Suprapubic skin (tissue), 4 donors: ENCODE measurements at regions not wholly inside any gene's neighbourhood (a gene's known extent, or its start where the extent isn't known, plus 50 kb on each side); places are given as distances from the start of the nearest gene placed in this dataset.

Experiments
- DNase-seq, 2 donors: peaks; one replicate each; pipeline ENCODE4 v3.0.0-alpha.2; 2019; ENCODE audit warnings: low spot score in 2 of 2
- H3K27ac ChIP-seq: fragments of 200-600 bp; sonication (generic); one replicate; pipeline ENCODE4 v1.5.1; 2019
- H3K27me3 ChIP-seq: fragments of 200-600 bp; sonication (generic); one replicate; pipeline ENCODE4 v1.5.1; 2019
- H3K36me3 ChIP-seq: fragments of 200-600 bp; sonication (generic); one replicate; pipeline ENCODE4 v1.5.1; 2019
- H3K4me1 ChIP-seq: fragments of 200-600 bp; sonication (generic); one replicate; pipeline ENCODE4 v1.5.1; 2019
- H3K4me3 ChIP-seq: fragments of 200-600 bp; sonication (generic); one replicate; pipeline ENCODE4 v1.5.1; 2019; ENCODE audit warnings: mild to moderate bottlenecking
- H3K9me3 ChIP-seq: fragments of 200-600 bp; sonication (generic); one replicate; pipeline ENCODE4 v1.5.1; 2019
- EP300 ChIP-seq: sonication (generic); formaldehyde crosslinking; IDR thresholded peaks from one replicate; pipeline ENCODE4 v1.6.1; 2017; ENCODE audit warnings: antibody characterized with exemption
- POLR2A ChIP-seq, 2 donors: fragments of 450-650 bp; IDR thresholded peaks; one replicate each; pipeline ENCODE4 v1.6.1; 2017; ENCODE audit warnings: antibody characterized with exemption in 2 of 2, mild to moderate bottlenecking in 2 of 2, moderate library complexity in 2 of 2
- POLR2AphosphoS5 ChIP-seq, 3 donors: sonication (generic); formaldehyde crosslinking; IDR thresholded peaks; one replicate each; pipeline ENCODE4 v1.6.1; 2017; ENCODE audit warnings: antibody characterized with exemption in 3 of 3
- WGBS: methylation state at CpG from one replicate; pipeline ENCODE4 v1.1.5; 2018; 5-methylcytosine and 5-hydroxymethylcytosine counted together
- TF ChIP-seq, protein P1 (sequence below), 2 donors: fragments of 200-600 bp in 1 of 2; fragments of 450-650 bp in 1 of 2; sonication (generic) in 1 of 2; IDR thresholded peaks; one replicate each; pipeline ENCODE4 v1.5.1; 2016 to 2019; ENCODE audit warnings: antibody characterized with exemption in 2 of 2, mild to moderate bottlenecking in 1 of 2, moderate library complexity in 1 of 2

DNA sequence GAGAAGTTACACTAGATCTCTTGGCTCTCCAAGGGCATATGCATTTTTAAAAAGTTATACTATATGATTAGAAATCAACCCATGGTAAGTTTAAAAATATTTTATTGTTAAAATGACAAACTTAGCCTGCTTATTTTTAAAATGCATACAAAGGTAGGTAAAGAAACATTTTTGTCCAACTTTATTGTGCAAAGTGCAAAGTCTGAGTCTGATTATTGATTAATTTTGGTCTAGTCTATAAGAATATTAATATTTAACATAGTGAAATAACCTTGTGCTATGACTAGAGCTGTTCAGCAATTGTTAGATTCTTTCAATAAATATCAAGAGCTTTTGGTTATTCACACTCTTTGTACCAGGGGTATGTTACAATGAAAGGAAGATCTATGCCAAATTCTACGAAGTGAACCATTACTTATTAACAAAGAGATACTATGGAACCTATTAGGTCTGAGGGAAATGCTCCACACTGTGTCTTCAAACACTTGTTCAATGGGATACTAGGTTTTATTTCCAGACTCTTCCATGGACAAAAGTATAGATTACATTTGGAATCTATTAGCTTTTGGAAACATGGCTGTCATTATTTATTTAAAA lies 70.4 kb downstream of the DIPK2A start:
- DNase-seq, result no peak
- no peaks in the 10 kb centered on the region for H3K9me3 ChIP-seq
- 86% methylated on average over 1 of the region's 1 CpG for WGBS
- no peak overlapping the region for H3K27ac ChIP-seq
- H3K4me1 ChIP-seq, result no peaks in the 10 kb centered on the region
- TF ChIP-seq POLR2AphosphoS5 (IDR thresholded peaks at IDR 0.05), result no peak
- no peak for TF ChIP-seq POLR2A (IDR thresholded peaks at IDR 0.05)
- TF ChIP-seq EP300, result no peak
- TF ChIP-seq, protein P1, sequence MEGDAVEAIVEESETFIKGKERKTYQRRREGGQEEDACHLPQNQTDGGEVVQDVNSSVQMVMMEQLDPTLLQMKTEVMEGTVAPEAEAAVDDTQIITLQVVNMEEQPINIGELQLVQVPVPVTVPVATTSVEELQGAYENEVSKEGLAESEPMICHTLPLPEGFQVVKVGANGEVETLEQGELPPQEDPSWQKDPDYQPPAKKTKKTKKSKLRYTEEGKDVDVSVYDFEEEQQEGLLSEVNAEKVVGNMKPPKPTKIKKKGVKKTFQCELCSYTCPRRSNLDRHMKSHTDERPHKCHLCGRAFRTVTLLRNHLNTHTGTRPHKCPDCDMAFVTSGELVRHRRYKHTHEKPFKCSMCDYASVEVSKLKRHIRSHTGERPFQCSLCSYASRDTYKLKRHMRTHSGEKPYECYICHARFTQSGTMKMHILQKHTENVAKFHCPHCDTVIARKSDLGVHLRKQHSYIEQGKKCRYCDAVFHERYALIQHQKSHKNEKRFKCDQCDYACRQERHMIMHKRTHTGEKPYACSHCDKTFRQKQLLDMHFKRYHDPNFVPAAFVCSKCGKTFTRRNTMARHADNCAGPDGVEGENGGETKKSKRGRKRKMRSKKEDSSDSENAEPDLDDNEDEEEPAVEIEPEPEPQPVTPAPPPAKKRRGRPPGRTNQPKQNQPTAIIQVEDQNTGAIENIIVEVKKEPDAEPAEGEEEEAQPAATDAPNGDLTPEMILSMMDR (IDR thresholded peaks at IDR 0.05), result no peak
- H3K4me3 ChIP-seq, result no peak overlapping the region
- H3K36me3 ChIP-seq, result no peaks in the 10 kb centered on the region
- H3K27me3 ChIP-seq, result no peaks in the 10 kb centered on the region

DNA sequence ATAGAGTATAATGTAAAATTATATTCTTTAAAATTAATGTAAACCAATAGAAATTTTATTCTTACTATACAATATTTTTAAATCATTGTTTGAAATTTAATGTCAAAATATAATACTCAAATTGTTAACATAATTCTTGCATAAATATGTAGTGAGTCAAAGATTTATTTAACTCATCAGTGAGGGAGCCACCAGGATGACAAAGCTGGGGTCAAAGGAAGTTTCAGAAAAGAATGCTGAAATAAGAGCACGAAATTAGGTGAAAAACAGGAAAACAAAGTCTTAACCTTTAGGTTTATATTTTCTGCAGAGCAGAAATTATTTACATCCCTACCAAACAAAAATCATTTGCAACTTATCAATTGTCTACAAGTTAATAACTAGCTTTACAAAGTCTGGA lies 74.1 kb downstream of the DIPK2A start:
- 88% methylated on average over 1 of the region's 1 CpG for WGBS
- TF ChIP-seq EP300, result no peak
- TF ChIP-seq, protein P1 (IDR thresholded peaks at IDR 0.05), result no peak
- no peak for TF ChIP-seq POLR2A (IDR thresholded peaks at IDR 0.05)
- no peak for TF ChIP-seq POLR2AphosphoS5 (IDR thresholded peaks at IDR 0.05)

DNA sequence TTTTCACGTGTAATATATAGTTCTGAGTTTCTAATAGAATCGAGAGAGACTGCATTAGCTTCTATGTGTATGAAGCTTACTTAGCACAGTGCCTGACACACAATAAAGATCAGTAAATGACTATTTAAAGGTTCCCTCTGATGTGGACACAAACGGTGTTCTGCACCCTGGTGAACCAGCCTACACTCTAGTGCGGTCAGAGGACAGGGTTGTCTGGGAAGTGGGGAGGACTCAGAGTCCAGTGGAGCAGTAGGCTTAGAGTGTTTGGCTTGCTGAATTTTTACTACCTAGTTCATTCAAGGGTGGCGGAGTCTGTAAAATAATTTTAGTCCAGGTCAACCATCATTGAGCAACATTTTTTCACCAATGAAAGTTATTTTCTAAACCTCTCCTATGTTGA lies 77.8 kb downstream of the DIPK2A start:
- 91% methylated on average over 5 of the region's 5 CpGs for WGBS
- no peak overlapping the region for H3K27ac ChIP-seq
- TF ChIP-seq EP300, result no peak
- TF ChIP-seq, protein P1 (IDR thresholded peaks at IDR 0.05), result no peak
- no peak for TF ChIP-seq POLR2AphosphoS5 (IDR thresholded peaks at IDR 0.05)
- TF ChIP-seq POLR2A (IDR thresholded peaks at IDR 0.05), result no peak
- no peaks in the 10 kb centered on the region for H3K36me3 ChIP-seq
- peaks cover 6% of the 10 kb centered on the region for H3K4me1 ChIP-seq
- H3K4me3 ChIP-seq, result no peak overlapping the region
- no peak for DNase-seq
- no peaks in the 10 kb centered on the region for H3K9me3 ChIP-seq
- H3K27me3 ChIP-seq, result no peaks in the 10 kb centered on the region

More for the DNA sequence above, 74.1 kb downstream of the DIPK2A start:
- no peaks in the 10 kb centered on the region for H3K9me3 ChIP-seq
- no peak for DNase-seq
- H3K4me1 ChIP-seq, result no peaks in the 10 kb centered on the region
- no peak overlapping the region for H3K4me3 ChIP-seq
- no peaks in the 10 kb centered on the region for H3K27me3 ChIP-seq
- no peaks in the 10 kb centered on the region for H3K36me3 ChIP-seq
- H3K27ac ChIP-seq, result no peak overlapping the region

DNA sequence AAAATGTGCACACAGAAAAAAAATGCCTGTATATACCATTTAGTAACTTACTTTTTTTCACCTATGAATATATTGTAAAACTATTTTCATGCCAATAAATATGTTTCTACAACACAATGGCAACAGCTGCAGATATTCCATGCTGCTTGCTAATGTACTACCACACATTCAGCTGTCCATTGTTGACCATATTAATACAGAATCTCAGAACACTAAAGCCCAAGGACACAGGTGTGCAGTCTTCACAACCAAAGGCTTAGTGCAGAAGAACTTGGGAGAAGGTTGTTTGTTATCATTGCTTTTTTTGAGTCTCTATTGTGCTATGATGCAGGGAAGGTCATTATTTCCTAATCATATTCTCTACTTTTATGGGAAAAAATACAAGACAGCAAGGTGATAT lies 79.6 kb downstream of the DIPK2A start:
- no peak overlapping the region for H3K4me3 ChIP-seq
- no peak for TF ChIP-seq POLR2AphosphoS5 (IDR thresholded peaks at IDR 0.05)
- no peak for TF ChIP-seq POLR2A (IDR thresholded peaks at IDR 0.05)
- TF ChIP-seq, protein P1 (IDR thresholded peaks at IDR 0.05), result no peak
- no peak for TF ChIP-seq EP300
- H3K4me1 ChIP-seq, result peaks cover 6% of the 10 kb centered on the region
- H3K27me3 ChIP-seq, result no peaks in the 10 kb centered on the region
- H3K36me3 ChIP-seq, result no peaks in the 10 kb centered on the region
- no peak for DNase-seq
- H3K27ac ChIP-seq, result no peak overlapping the region
- no peaks in the 10 kb centered on the region for H3K9me3 ChIP-seq

DNA sequence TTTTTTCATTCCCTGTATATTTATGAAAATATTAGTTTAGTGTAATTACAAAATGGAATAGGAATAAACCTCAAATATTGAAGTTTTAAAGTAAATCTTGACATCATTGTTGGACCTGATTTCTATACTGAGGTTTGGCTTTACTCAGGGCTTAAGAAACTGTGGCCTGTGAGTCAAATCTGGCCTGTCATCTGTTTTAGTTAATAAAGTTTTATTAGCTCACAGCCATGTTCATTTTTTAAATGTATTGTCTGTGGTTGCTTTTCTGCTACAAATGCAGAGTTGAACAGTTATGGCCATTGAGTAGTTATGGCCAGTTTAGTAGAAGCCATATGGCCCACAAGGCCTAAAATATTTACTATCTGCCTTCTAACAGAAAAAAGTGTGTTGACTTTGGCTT lies 80.7 kb downstream of the DIPK2A start:
- Histone ChIP-seq H3K36me3 (no peaks in the 10 kb centered on the region), H3K27me3 (no peaks in the 10 kb centered on the region), H3K9me3 (no peaks in the 10 kb centered on the region), H3K4me1 (peaks cover 6% of the 10 kb centered on the region), H3K4me3 (no peak overlapping the region), H3K27ac (no peak overlapping the region)
- no peak for DNase-seq
- TF ChIP-seq EP300 (no peak), POLR2AphosphoS5 (IDR thresholded peaks at IDR 0.05) (no peak), POLR2A (IDR thresholded peaks at IDR 0.05) (no peak)
- TF ChIP-seq, protein P1 (IDR thresholded peaks at IDR 0.05), result no peak
